ENCODE measurements at regions not wholly inside any gene's neighbourhood (a gene's known extent, or its start where the extent isn't known, plus 50 kb on each side); places are given as distances from the start of the nearest gene placed in this dataset.

DNA sequence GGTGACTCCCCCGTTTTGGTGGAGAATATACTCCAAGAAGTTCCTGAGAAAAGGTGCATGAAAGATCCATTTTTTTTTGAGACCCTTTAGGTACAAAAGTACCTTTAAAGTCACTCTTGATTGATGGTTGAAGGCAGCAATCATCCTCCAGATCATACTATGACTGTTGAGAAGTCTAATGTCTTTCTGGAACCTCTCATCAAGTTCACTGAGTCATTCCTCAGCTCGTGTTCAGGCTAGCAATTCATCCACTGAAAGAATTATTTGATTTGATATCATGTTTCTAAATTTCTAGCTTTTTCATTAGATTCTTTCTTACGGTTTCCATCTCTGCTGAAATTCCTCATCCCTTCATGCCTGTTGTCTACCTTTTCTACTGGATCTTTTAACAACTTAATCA, 65.1 kb upstream of the GJB6 start:
- no peak for TF ChIP-seq POLR2AphosphoS5 (IDR thresholded peaks at IDR 0.05)
- TF ChIP-seq, protein P1, sequence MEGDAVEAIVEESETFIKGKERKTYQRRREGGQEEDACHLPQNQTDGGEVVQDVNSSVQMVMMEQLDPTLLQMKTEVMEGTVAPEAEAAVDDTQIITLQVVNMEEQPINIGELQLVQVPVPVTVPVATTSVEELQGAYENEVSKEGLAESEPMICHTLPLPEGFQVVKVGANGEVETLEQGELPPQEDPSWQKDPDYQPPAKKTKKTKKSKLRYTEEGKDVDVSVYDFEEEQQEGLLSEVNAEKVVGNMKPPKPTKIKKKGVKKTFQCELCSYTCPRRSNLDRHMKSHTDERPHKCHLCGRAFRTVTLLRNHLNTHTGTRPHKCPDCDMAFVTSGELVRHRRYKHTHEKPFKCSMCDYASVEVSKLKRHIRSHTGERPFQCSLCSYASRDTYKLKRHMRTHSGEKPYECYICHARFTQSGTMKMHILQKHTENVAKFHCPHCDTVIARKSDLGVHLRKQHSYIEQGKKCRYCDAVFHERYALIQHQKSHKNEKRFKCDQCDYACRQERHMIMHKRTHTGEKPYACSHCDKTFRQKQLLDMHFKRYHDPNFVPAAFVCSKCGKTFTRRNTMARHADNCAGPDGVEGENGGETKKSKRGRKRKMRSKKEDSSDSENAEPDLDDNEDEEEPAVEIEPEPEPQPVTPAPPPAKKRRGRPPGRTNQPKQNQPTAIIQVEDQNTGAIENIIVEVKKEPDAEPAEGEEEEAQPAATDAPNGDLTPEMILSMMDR (IDR thresholded peaks at IDR 0.05): no peak
- TF ChIP-seq POLR2A (IDR thresholded peaks at IDR 0.05): no peak
